Sigmoid colon (tissue), 4 donors: ENCODE measurements at regions not wholly inside any gene's neighbourhood (a gene's known extent, or its start where the extent isn't known, plus 50 kb on each side); places are given as distances from the start of the nearest gene placed in this dataset.

ENCODE experiments used
- EP300 ChIP-seq, 4 donors: sonication (generic); formaldehyde crosslinking; IDR thresholded peaks; one replicate each; pipeline ENCODE4 v1.6.1; 2017; ENCODE audit warnings: antibody characterized with exemption in 4 of 4
- POLR2A ChIP-seq, 2 donors: fragments of 450-650 bp; IDR thresholded peaks; one replicate each; pipeline ENCODE4 v1.6.1; 2016; ENCODE audit warnings: antibody characterized with exemption in 2 of 2, mild to moderate bottlenecking in 2 of 2, moderate library complexity in 2 of 2
- TF ChIP-seq, protein P1 (sequence below), 4 experiments: fragments of 450-650 bp in 3 of 4; fragments of 200-600 bp in 1 of 4; IDR thresholded peaks; one replicate each; pipeline ENCODE4 v1.5.1; 2016 to 2019; ENCODE audit warnings: antibody characterized with exemption in 4 of 4, mild to moderate bottlenecking in 3 of 4, moderate library complexity in 2 of 4

DNA sequence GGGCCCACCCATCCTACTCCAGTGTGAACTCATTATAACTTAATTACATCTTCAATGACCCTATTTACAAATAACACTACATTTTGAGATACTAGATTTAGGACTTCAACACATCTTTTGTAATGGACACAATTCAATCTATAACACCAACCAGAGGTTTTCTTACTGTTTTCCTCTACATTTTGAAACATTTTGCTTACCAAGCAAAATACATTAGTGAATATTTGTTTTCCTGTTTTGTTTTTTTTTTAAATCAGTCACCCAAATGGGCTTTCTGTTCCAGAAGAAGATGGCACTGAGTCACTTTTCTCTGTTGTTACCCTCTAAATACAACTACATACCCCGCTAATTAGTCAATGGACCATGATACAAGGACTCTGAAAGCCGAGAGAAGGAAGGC lies 69.2 kb upstream of the PRNP start:
- TF ChIP-seq, protein P1, sequence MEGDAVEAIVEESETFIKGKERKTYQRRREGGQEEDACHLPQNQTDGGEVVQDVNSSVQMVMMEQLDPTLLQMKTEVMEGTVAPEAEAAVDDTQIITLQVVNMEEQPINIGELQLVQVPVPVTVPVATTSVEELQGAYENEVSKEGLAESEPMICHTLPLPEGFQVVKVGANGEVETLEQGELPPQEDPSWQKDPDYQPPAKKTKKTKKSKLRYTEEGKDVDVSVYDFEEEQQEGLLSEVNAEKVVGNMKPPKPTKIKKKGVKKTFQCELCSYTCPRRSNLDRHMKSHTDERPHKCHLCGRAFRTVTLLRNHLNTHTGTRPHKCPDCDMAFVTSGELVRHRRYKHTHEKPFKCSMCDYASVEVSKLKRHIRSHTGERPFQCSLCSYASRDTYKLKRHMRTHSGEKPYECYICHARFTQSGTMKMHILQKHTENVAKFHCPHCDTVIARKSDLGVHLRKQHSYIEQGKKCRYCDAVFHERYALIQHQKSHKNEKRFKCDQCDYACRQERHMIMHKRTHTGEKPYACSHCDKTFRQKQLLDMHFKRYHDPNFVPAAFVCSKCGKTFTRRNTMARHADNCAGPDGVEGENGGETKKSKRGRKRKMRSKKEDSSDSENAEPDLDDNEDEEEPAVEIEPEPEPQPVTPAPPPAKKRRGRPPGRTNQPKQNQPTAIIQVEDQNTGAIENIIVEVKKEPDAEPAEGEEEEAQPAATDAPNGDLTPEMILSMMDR (IDR thresholded peaks at IDR 0.05) = no peak
- no peak for TF ChIP-seq EP300 (IDR thresholded peaks at IDR 0.05)
- no peak for TF ChIP-seq POLR2A (IDR thresholded peaks at IDR 0.05)
